H1 (cell line): ENCODE measurements at regions not wholly inside any gene's neighbourhood (a gene's known extent, or its start where the extent isn't known, plus 50 kb on each side); places are given as distances from the start of the nearest gene placed in this dataset.

Experiments
- CTCF ChIA-PET: fragments of 300-600 bp; sonication (Branson Sonifier 250); formaldehyde crosslinking; loops from one replicate; lab custom pipeline; 2021; ENCODE audit not compliant: partially characterized antibody; lab: Charles Lee
- POLR2A ChIA-PET: fragments of 300-600 bp; sonication (Branson Sonifier 250); formaldehyde crosslinking; loops from one replicate; lab custom pipeline; 2021; ENCODE audit warnings: inconsistent platforms; ENCODE audit not compliant: partially characterized antibody; lab: Charles Lee
- DNase-seq, 2 experiments: peaks; one replicate each; pipeline versions ENCODE4 v3.0.0 to v3.0.0-alpha.2; 2010 to 2022; ENCODE audit warnings: low spot score in 2 of 2, low read depth in 1 of 2, mixed read lengths in 1 of 2
- FAIRE-seq: peaks from 2 replicates; lab custom pipeline; 2011; peaks lifted over from hg19 to GRCh38; lab: Jason Lieb, UNC
- H2AFZ ChIP-seq: 2 replicates; pipeline ENCODE4 v1.8.1; 2012; ENCODE audit warnings: low read length, inconsistent platforms
- H2AK5ac ChIP-seq: 2 replicates; pipeline ENCODE4 v1.6.1; 2013; ENCODE audit warnings: low read depth, low read length
- H2BK120ac ChIP-seq: replicated peaks from 2 replicates; pipeline ENCODE3; 2013; ENCODE audit warnings: low read depth, low read length, inconsistent platforms
- H2BK12ac ChIP-seq: 2 replicates; pipeline ENCODE4 v1.6.1; 2013; ENCODE audit warnings: low read depth, low read length
- H2BK15ac ChIP-seq: 2 replicates; pipeline ENCODE4 v1.6.1; 2013; ENCODE audit warnings: low read length
- H2BK20ac ChIP-seq: 2 replicates; pipeline ENCODE4 v1.6.1; 2013; ENCODE audit warnings: low read length
- H2BK5ac ChIP-seq: 2 replicates; pipeline ENCODE4 v1.6.1; 2013; ENCODE audit warnings: low read depth, low read length
- H3K14ac ChIP-seq: 2 replicates; pipeline ENCODE4 v1.6.1; 2013; ENCODE audit warnings: inconsistent platforms; ENCODE audit not compliant: insufficient read length
- H3K18ac ChIP-seq: 2 replicates; pipeline ENCODE4 v1.6.1; 2013; ENCODE audit warnings: low read length; ENCODE audit errors: extremely low read depth
- H3K23ac ChIP-seq: 2 replicates; pipeline ENCODE4 v1.6.1; 2013; ENCODE audit warnings: inconsistent platforms; ENCODE audit not compliant: insufficient read length
- H3K23me2 ChIP-seq: 2 replicates; pipeline ENCODE4 v1.6.1; 2013; ENCODE audit warnings: low read depth, low read length
- H3K27ac ChIP-seq: 2 replicates; pipeline ENCODE4 v1.6.1; 2011; ENCODE audit warnings: low read depth, low read length, inconsistent platforms
- H3K27me3 ChIP-seq, 4 experiments: replicated peaks in 1 of 4; 1 replicate in 1 of 4; 2 replicates in 3 of 4; pipeline versions ENCODE4 v1.6.1 to v1.8.1; 2011 to 2013; ENCODE audit warnings: low read length in 3 of 4, mild to moderate bottlenecking in 3 of 4, inconsistent platforms in 2 of 4, mixed read lengths in 2 of 4, moderate library complexity in 1 of 4; ENCODE audit not compliant: control insufficient read depth in 3 of 4, insufficient read depth in 3 of 4; ENCODE audit errors: extremely low read depth in 1 of 4
- H3K36me3 ChIP-seq, 4 experiments: 2 replicates each; pipeline versions ENCODE4 v1.6.1 to v1.8.1; 2011 to 2013; ENCODE audit warnings: mild to moderate bottlenecking in 4 of 4, low read length in 3 of 4, moderate library complexity in 2 of 4, control low read depth in 1 of 4, inconsistent platforms in 1 of 4; ENCODE audit not compliant: insufficient read depth in 4 of 4, control insufficient read depth in 2 of 4
- H3K4ac ChIP-seq: replicated peaks from 2 replicates; pipeline ENCODE3; 2013; ENCODE audit warnings: low read length, low read depth, mixed read lengths, inconsistent platforms; ENCODE audit not compliant: insufficient read length
- H3K4me1 ChIP-seq, 4 experiments: replicated peaks in 1 of 4; 1 replicate in 1 of 4; 2 replicates in 3 of 4; pipeline versions ENCODE4 v1.6.1 to v1.8.1; 2011 to 2013; ENCODE audit warnings: low read length in 3 of 4, inconsistent platforms in 2 of 4, mixed read lengths in 1 of 4; ENCODE audit not compliant: insufficient read depth in 4 of 4, control insufficient read depth in 3 of 4
- H3K4me2 ChIP-seq, 2 experiments: 2 replicates each; pipeline versions ENCODE4 v1.6.1 to v1.8.1; 2011 to 2013; ENCODE audit warnings: low read depth in 2 of 2, low read length in 2 of 2, control low read depth in 1 of 2, inconsistent platforms in 1 of 2, mild to moderate bottlenecking in 1 of 2; ENCODE audit not compliant: insufficient read depth in 1 of 2
- H3K4me3 ChIP-seq, 4 experiments: fragments of 200-600, 300-600 bp in 1 of 4; sonication (generic), shearing (Covaris generic), sonication (Bioruptor Twin) in 1 of 4; 2 replicates each; pipeline versions ENCODE4 v1.5.1 to v1.8.1; 2011 to 2016; ENCODE audit warnings: low read length in 4 of 4, low read depth in 3 of 4, control low read depth in 2 of 4, inconsistent platforms in 2 of 4, mild to moderate bottlenecking in 2 of 4, mixed read lengths in 1 of 4, moderate library complexity in 1 of 4; ENCODE audit not compliant: insufficient read depth in 2 of 4; ENCODE audit errors: extremely low read depth in 1 of 4
- H3K56ac ChIP-seq: replicated peaks from 2 replicates; pipeline ENCODE3; 2013; ENCODE audit warnings: low read depth, mild to moderate bottlenecking, mixed read lengths, low read length, inconsistent platforms; ENCODE audit not compliant: insufficient read length
- H3K79me1 ChIP-seq: 2 replicates; pipeline ENCODE4 v1.6.1; 2013; ENCODE audit warnings: low read depth, low read length, control low read depth
- H3K79me2 ChIP-seq, 2 experiments: 2 replicates each; pipeline versions ENCODE4 v1.6.1 to v1.8.1; 2012 to 2013; ENCODE audit warnings: low read length in 2 of 2, mild to moderate bottlenecking in 2 of 2, inconsistent platforms in 1 of 2; ENCODE audit not compliant: insufficient read depth in 2 of 2, control insufficient read depth in 1 of 2
- H3K9ac ChIP-seq, 4 experiments: replicated peaks in 1 of 4; 1 replicate in 1 of 4; 2 replicates in 3 of 4; pipeline versions ENCODE4 v1.6.1 to v1.8.1; 2011 to 2013; ENCODE audit warnings: low read depth in 3 of 4, low read length in 3 of 4, control low read depth in 2 of 4, mild to moderate bottlenecking in 2 of 4, moderate library complexity in 2 of 4, inconsistent platforms in 1 of 4; ENCODE audit errors: extremely low read depth in 1 of 4
- H3K9me3 ChIP-seq, 2 experiments: 2 replicates each; pipeline versions ENCODE4 v1.6.1 to v1.8.1; 2012 to 2013; ENCODE audit warnings: mild to moderate bottlenecking in 2 of 2, moderate library complexity in 2 of 2, control low read depth in 1 of 2, inconsistent platforms in 1 of 2, low read depth in 1 of 2, low read length in 1 of 2, mixed read lengths in 1 of 2; ENCODE audit not compliant: insufficient read depth in 2 of 2
- H4K20me1 ChIP-seq, 2 experiments: replicated peaks in 1 of 2; 2 replicates each; pipeline versions ENCODE3 to v1.8.1; 2011 to 2013; ENCODE audit warnings: inconsistent platforms in 2 of 2, low read length in 2 of 2, mild to moderate bottlenecking in 1 of 2; ENCODE audit not compliant: insufficient read depth in 2 of 2, control insufficient read depth in 1 of 2
- H4K5ac ChIP-seq: 2 replicates; pipeline ENCODE4 v1.6.1; 2013; ENCODE audit warnings: low read length, low read depth, mixed read lengths, inconsistent platforms; ENCODE audit not compliant: insufficient read length
- H4K8ac ChIP-seq: 2 replicates; pipeline ENCODE4 v1.8.0; 2013; ENCODE audit warnings: mild to moderate bottlenecking, moderate library complexity, low read length, inconsistent platforms; ENCODE audit not compliant: insufficient read depth; ENCODE audit errors: extremely low read depth
- H4K91ac ChIP-seq: replicated peaks from 2 replicates; pipeline ENCODE3; 2013; ENCODE audit warnings: low read length, mixed read lengths, inconsistent platforms; ENCODE audit not compliant: insufficient read length
- BCL11A ChIP-seq, 2 experiments: IDR thresholded peaks; one replicate each; pipeline ENCODE4 v1.6.1; 2011; ENCODE audit warnings: low read depth in 2 of 2, low read length in 2 of 2, mild to moderate bottlenecking in 2 of 2
- BRCA1 ChIP-seq: IDR thresholded peaks from 2 replicates; pipeline ENCODE4 v1.6.1; 2012; ENCODE audit warnings: low read depth, low read length, improper control_type of control experiment
- CBX5 ChIP-seq: fragments of 300-800, 300-1000 bp; sonication (generic); IDR thresholded peaks from 2 replicates; pipeline ENCODE4 v1.7.1; 2016; ENCODE audit warnings: antibody characterized with exemption, low read length, low read depth
- CHD2 ChIP-seq: IDR thresholded peaks from 2 replicates; pipeline ENCODE4 v1.6.1; 2012; ENCODE audit warnings: low read length, improper control_type of control experiment
- KDM1A ChIP-seq: fragments of 200-600, 300-600 bp; sonication (generic); IDR thresholded peaks from 2 replicates; pipeline ENCODE4 v1.7.1; 2016; ENCODE audit warnings: mild to moderate bottlenecking, low read length, borderline replicate concordance
- SP1 ChIP-seq: IDR thresholded peaks from 2 replicates; pipeline ENCODE4 v1.6.1; 2011; ENCODE audit warnings: low read depth, low read length
- WGBS, 2 experiments: shearing (Covaris generic) in 1 of 2; methylation state at CpG; one replicate each; pipeline versions ENCODE4 v1.1.6 to v1.1.7; 2013 to 2015; ENCODE audit warnings: low lambda C conversion rate in 2 of 2, mixed read lengths in 2 of 2, inconsistent platforms in 1 of 2, low coverage in 1 of 2, missing lambda C conversion rate in 1 of 2; ENCODE audit not compliant: insufficient replicate concordance in 2 of 2, insufficient coverage in 1 of 2, insufficient read length in 1 of 2; ENCODE audit errors: extremely low coverage in 1 of 2, missing lambda C conversion rate in 1 of 2; 5-methylcytosine and 5-hydroxymethylcytosine counted together
- TF ChIP-seq, protein P1 (sequence below), 3 experiments: IDR thresholded peaks; 1 replicate in 2 of 3; 2 replicates in 1 of 3; pipeline versions ENCODE4 v1.5.1 to v1.6.1; 2011; ENCODE audit warnings: low read length in 3 of 3, mild to moderate bottlenecking in 3 of 3, inconsistent platforms in 2 of 3, low read depth in 1 of 3, moderate library complexity in 1 of 3; ENCODE audit not compliant: insufficient read depth in 1 of 3; ENCODE audit errors: control extremely low read depth in 1 of 3

DNA sequence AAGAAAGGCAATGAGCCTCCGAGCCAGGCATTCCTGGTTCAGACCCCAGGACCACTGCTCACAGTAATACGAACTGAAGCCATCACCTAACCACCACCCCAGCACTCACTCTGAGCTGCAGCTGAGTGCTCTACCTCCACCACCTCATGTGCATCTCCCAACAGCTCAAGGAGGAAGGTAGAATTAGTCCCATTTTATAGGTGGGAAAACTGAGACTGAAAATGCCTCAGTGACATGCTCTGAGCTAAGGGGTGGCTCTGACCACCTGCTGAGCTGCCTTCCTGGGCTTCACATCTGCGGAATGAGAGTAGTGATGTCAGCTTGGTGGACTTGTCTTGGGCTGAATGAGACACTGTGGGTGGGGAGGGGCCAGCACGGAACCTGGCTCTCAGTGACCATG is 159.7 kb upstream of the UNC5B start:
- H2AFZ ChIP-seq: no peak overlapping the region
- H3K36me3 ChIP-seq: no peaks in the 10 kb centered on the region
- H2BK120ac ChIP-seq: no peak overlapping the region
- H2BK15ac ChIP-seq: no peak overlapping the region
- POLR2A ChIA-PET: no interaction called here
- no peak overlapping the region for H2BK5ac ChIP-seq
- TF ChIP-seq SP1 (no peak), KDM1A (peak; percentile 77; the same call in 1 of the 2 replicates), CBX5 (no peak), BCL11A (IDR thresholded peaks at IDR 0.05; ENCODE audit: low read depth in 2 of 2, low read length in 2 of 2) (no peak), BRCA1 (no peak), CHD2 (no peak)
- TF ChIP-seq, protein P1, sequence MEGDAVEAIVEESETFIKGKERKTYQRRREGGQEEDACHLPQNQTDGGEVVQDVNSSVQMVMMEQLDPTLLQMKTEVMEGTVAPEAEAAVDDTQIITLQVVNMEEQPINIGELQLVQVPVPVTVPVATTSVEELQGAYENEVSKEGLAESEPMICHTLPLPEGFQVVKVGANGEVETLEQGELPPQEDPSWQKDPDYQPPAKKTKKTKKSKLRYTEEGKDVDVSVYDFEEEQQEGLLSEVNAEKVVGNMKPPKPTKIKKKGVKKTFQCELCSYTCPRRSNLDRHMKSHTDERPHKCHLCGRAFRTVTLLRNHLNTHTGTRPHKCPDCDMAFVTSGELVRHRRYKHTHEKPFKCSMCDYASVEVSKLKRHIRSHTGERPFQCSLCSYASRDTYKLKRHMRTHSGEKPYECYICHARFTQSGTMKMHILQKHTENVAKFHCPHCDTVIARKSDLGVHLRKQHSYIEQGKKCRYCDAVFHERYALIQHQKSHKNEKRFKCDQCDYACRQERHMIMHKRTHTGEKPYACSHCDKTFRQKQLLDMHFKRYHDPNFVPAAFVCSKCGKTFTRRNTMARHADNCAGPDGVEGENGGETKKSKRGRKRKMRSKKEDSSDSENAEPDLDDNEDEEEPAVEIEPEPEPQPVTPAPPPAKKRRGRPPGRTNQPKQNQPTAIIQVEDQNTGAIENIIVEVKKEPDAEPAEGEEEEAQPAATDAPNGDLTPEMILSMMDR (IDR thresholded peaks at IDR 0.05; ENCODE audit: control extremely low read depth in 1 of 3, insufficient read depth in 1 of 3, low read depth in 1 of 3, low read length in 3 of 3): no peak
- H3K4ac ChIP-seq: no peak overlapping the region
- no peak overlapping the region for H3K9ac ChIP-seq
- no peak overlapping the region for H3K56ac ChIP-seq
- no peak overlapping the region for H3K18ac ChIP-seq
- no peaks in the 10 kb centered on the region for H3K9me3 ChIP-seq
- no peaks in the 10 kb centered on the region for H3K27me3 ChIP-seq
- WGBS, 2 experiments: 85% methylated on average over 4 of the region's 4 CpGs; no CpG with 5 or more reads in 1 of the 2 experiments
- H2BK20ac ChIP-seq: no peak overlapping the region
- H3K23ac ChIP-seq: no peak overlapping the region
- H3K79me1 ChIP-seq: no peaks in the 10 kb centered on the region
- FAIRE-seq (no peak), DNase-seq (no peak)
- H3K23me2 ChIP-seq: no peaks in the 10 kb centered on the region; the same call in 1 of the 2 replicates
- no peak overlapping the region for H2AK5ac ChIP-seq
- no peak overlapping the region for H4K91ac ChIP-seq
- H3K79me2 ChIP-seq: no peaks in the 10 kb centered on the region
- no peak overlapping the region for H4K5ac ChIP-seq
- no peak overlapping the region for H3K27ac ChIP-seq
- H2BK12ac ChIP-seq: no peak overlapping the region
- peak overlapping the region; percentile 4 for H4K8ac ChIP-seq
- no peak overlapping the region for H3K14ac ChIP-seq
- no peak overlapping the region for H3K4me3 ChIP-seq
- CTCF ChIA-PET: interaction anchor here (0.9 to 3.5 kb wide), 3 partner anchors 10 to 12 kb away, joined by 3 to 25 read pairs (median 5); no protein-coding TSS in a partner anchor
- H3K4me1 ChIP-seq: no peaks in the 10 kb centered on the region
- peaks cover 0 to 2% of the 10 kb centered on the region in 2 experiments for H4K20me1 ChIP-seq
- H3K4me2 ChIP-seq: no peak overlapping the region
